ENCODE measurements at regions not wholly inside any gene's neighbourhood (a gene's known extent, or its start where the extent isn't known, plus 50 kb on each side); places are given as distances from the start of the nearest gene placed in this dataset.

DNA sequence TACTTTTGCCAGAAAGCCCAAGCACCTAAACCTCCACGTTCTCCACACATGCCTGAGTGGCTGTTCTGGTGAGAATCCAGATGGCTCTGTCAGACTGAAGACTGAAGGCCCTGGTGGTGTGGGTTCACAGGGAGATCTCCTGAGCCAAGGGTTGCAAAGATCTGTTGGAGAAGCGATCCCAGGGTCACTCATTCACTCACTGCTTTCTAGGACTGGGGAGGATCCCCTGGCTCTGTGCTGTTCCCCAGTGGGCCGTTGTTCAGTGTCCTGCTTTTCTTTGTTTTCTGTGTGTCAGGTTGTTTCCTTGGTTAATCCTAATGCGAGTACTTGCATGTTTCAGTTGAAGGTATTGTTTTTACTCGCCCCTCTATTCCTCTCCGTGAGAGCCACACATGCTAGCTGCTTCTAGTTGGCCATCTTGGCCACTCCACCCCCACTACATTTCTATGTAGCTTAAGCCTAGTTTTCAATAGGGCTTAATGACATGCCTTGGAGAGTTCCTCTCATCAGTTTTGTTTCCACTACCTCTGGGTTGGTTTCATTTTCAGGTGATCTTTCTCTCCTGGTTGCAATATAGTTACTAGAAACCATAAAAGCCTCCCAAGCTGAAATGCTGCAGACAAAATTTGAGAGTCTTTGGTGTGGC, 144.5 kb upstream of the SLC38A2 start:
- TF ChIP-seq, protein P1, sequence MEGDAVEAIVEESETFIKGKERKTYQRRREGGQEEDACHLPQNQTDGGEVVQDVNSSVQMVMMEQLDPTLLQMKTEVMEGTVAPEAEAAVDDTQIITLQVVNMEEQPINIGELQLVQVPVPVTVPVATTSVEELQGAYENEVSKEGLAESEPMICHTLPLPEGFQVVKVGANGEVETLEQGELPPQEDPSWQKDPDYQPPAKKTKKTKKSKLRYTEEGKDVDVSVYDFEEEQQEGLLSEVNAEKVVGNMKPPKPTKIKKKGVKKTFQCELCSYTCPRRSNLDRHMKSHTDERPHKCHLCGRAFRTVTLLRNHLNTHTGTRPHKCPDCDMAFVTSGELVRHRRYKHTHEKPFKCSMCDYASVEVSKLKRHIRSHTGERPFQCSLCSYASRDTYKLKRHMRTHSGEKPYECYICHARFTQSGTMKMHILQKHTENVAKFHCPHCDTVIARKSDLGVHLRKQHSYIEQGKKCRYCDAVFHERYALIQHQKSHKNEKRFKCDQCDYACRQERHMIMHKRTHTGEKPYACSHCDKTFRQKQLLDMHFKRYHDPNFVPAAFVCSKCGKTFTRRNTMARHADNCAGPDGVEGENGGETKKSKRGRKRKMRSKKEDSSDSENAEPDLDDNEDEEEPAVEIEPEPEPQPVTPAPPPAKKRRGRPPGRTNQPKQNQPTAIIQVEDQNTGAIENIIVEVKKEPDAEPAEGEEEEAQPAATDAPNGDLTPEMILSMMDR (conservative IDR thresholded peaks at IDR 0.05): no peak
- no peak for TF ChIP-seq ZFX (IDR thresholded peaks at IDR 0.05)

All from C4-2B (cell line).